Astrocyte (in vitro differentiated cells and primary cell): ENCODE measurements at regions not wholly inside any gene's neighbourhood (a gene's known extent, or its start where the extent isn't known, plus 50 kb on each side); places are given as distances from the start of the nearest gene placed in this dataset.

Source experiments
- DNase-seq: peaks from one replicate; pipeline ENCODE4 v3.0.0-alpha.2; 2010; ENCODE audit warnings: low read depth
- FAIRE-seq: peaks from 2 replicates; lab custom pipeline; 2011; peaks lifted over from hg19 to GRCh38; lab: Jason Lieb, UNC
- H2AFZ ChIP-seq: 2 replicates; pipeline ENCODE4 v1.6.0; 2012; ENCODE audit warnings: low read depth, low read length, inconsistent platforms
- H3K27ac ChIP-seq: 2 replicates; pipeline ENCODE4 v1.5.1; 2011; ENCODE audit warnings: low read depth, low read length, inconsistent platforms
- H3K27me3 ChIP-seq: 2 replicates; pipeline ENCODE4 v1.6.0; 2011; ENCODE audit warnings: low read length, inconsistent platforms; ENCODE audit not compliant: insufficient read depth
- H3K36me3 ChIP-seq: 2 replicates; pipeline ENCODE4 v1.5.1; 2011; ENCODE audit warnings: low read length, inconsistent platforms; ENCODE audit not compliant: insufficient read depth
- H3K4me1 ChIP-seq: 2 replicates; pipeline ENCODE4 v1.5.1; 2011; ENCODE audit warnings: low read length, inconsistent platforms; ENCODE audit not compliant: insufficient read depth
- H3K4me2 ChIP-seq: 2 replicates; pipeline ENCODE4 v1.6.0; 2012; ENCODE audit warnings: low read length, inconsistent platforms
- H3K4me3 ChIP-seq: 2 replicates; pipeline ENCODE4 v1.5.1; 2011; ENCODE audit warnings: low read depth, mild to moderate bottlenecking, low read length, inconsistent platforms; ENCODE audit not compliant: insufficient read depth
- H3K79me2 ChIP-seq: 2 replicates; pipeline ENCODE4 v1.6.0; 2012; ENCODE audit warnings: mild to moderate bottlenecking, low read length, inconsistent platforms; ENCODE audit not compliant: insufficient read depth
- H3K9ac ChIP-seq: 2 replicates; pipeline ENCODE4 v1.6.0; 2012; ENCODE audit warnings: mild to moderate bottlenecking, low read length, inconsistent platforms
- H3K9me3 ChIP-seq: 2 replicates; pipeline ENCODE4 v1.5.1; 2012; ENCODE audit warnings: low read depth, mild to moderate bottlenecking, low read length, inconsistent platforms; ENCODE audit not compliant: insufficient read depth
- H4K20me1 ChIP-seq: 2 replicates; pipeline ENCODE4 v1.6.0; 2012; ENCODE audit warnings: low read length, inconsistent platforms; ENCODE audit not compliant: insufficient read depth
- H3K27ac Mint-ChIP-seq: one replicate; pipeline ENCODE4 v1.8.0; 2021; ENCODE audit warnings: mild to moderate bottlenecking, mixed read lengths; ENCODE audit not compliant: unreplicated experiment
- H3K27me3 Mint-ChIP-seq: one replicate; pipeline ENCODE4 v1.8.0; 2021; ENCODE audit warnings: low read depth, mixed read lengths; ENCODE audit not compliant: unreplicated experiment
- H3K36me3 Mint-ChIP-seq: one replicate; pipeline ENCODE4 v1.8.0; 2021; ENCODE audit warnings: low read depth, mixed read lengths; ENCODE audit not compliant: unreplicated experiment
- H3K4me1 Mint-ChIP-seq: one replicate; pipeline ENCODE4 v1.8.0; 2021; ENCODE audit warnings: low read depth, mixed read lengths; ENCODE audit not compliant: unreplicated experiment
- H3K4me3 Mint-ChIP-seq: one replicate; pipeline ENCODE4 v1.8.0; 2021; ENCODE audit warnings: mild to moderate bottlenecking, moderate library complexity, mixed read lengths; ENCODE audit not compliant: unreplicated experiment
- H3K9me3 Mint-ChIP-seq: one replicate; pipeline ENCODE4 v1.8.0; 2021; ENCODE audit warnings: mild to moderate bottlenecking, mixed read lengths; ENCODE audit not compliant: unreplicated experiment
- CTCF ChIP-seq: IDR thresholded peaks from 2 replicates; pipeline ENCODE4 v1.5.1; 2011; ENCODE audit warnings: low read depth, mild to moderate bottlenecking, inconsistent platforms, low read length, moderate library complexity; ENCODE audit not compliant: insufficient read depth
- EZH2 ChIP-seq: IDR thresholded peaks from 2 replicates; pipeline ENCODE4 v1.6.1; 2012; ENCODE audit warnings: mild to moderate bottlenecking, low read length, inconsistent platforms; ENCODE audit not compliant: insufficient read depth

- Mint-ChIP-seq H3K9me3 (peaks cover 3% of the 10 kb centered on the region), H3K27ac (no peak overlapping the region), H3K36me3 (no peaks in the 10 kb centered on the region), H3K27me3 (peaks cover 4% of the 10 kb centered on the region), H3K4me1 (no peaks in the 10 kb centered on the region), H3K4me3 (no peak overlapping the region)
- Histone ChIP-seq H3K9me3 (no peaks in the 10 kb centered on the region), H3K4me2 (no peak overlapping the region), H3K27ac (no peak overlapping the region), H3K79me2 (no peaks in the 10 kb centered on the region), H3K9ac (no peak overlapping the region), H3K4me1 (no peaks in the 10 kb centered on the region), H3K4me3 (no peak overlapping the region), H3K27me3 (no peaks in the 10 kb centered on the region), H2AFZ (no peak overlapping the region), H4K20me1 (no peaks in the 10 kb centered on the region), H3K36me3 (no peaks in the 10 kb centered on the region)
- FAIRE-seq, result no peak
- no peak for DNase-seq
- TF ChIP-seq EZH2 (no peak), CTCF (no peak)
Observed at GRCh38 chr3:115537669-115538068, 85.6 kb upstream of the GAP43 start.

GRCh38 chr3:115547207-115547606 is 76.1 kb upstream of the GAP43 start:
- no peaks in the 10 kb centered on the region for H4K20me1 ChIP-seq
- H3K9me3 Mint-ChIP-seq, result no peaks in the 10 kb centered on the region
- no peaks in the 10 kb centered on the region for H3K27me3 Mint-ChIP-seq
- no peaks in the 10 kb centered on the region for H3K36me3 Mint-ChIP-seq
- no peak overlapping the region for H3K27ac Mint-ChIP-seq
- no peak overlapping the region for H3K4me3 ChIP-seq
- H3K4me3 Mint-ChIP-seq, result no peak overlapping the region
- H3K27me3 ChIP-seq, result no peaks in the 10 kb centered on the region
- no peak overlapping the region for H3K4me2 ChIP-seq
- DNase-seq (no peak), FAIRE-seq (no peak)
- H3K79me2 ChIP-seq, result no peaks in the 10 kb centered on the region
- TF ChIP-seq EZH2 (no peak), CTCF (no peak)
- no peaks in the 10 kb centered on the region for H3K36me3 ChIP-seq
- H3K4me1 ChIP-seq, result no peaks in the 10 kb centered on the region
- H3K4me1 Mint-ChIP-seq, result no peaks in the 10 kb centered on the region
- H2AFZ ChIP-seq, result no peak overlapping the region
- H3K27ac ChIP-seq, result no peak overlapping the region
- no peaks in the 10 kb centered on the region for H3K9me3 ChIP-seq
- no peak overlapping the region for H3K9ac ChIP-seq

- no peaks in the 10 kb centered on the region for H3K27me3 Mint-ChIP-seq
- no peak overlapping the region for H3K27ac Mint-ChIP-seq
- H3K9me3 Mint-ChIP-seq, result no peaks in the 10 kb centered on the region
Observed at GRCh38 chr3:115548611-115549010, 74.7 kb upstream of the GAP43 start.

More at GRCh38 chr3:115548611-115549010, 74.7 kb upstream of the GAP43 start:
- Histone ChIP-seq H3K4me2 (no peak overlapping the region), H3K9ac (no peak overlapping the region), H3K36me3 (no peaks in the 10 kb centered on the region), H3K79me2 (no peaks in the 10 kb centered on the region), H3K27ac (no peak overlapping the region), H4K20me1 (no peaks in the 10 kb centered on the region), H3K9me3 (no peaks in the 10 kb centered on the region), H3K27me3 (no peaks in the 10 kb centered on the region), H3K4me1 (no peaks in the 10 kb centered on the region), H2AFZ (no peak overlapping the region), H3K4me3 (no peak overlapping the region)
- FAIRE-seq (no peak), DNase-seq (no peak)
- Mint-ChIP-seq H3K36me3 (no peaks in the 10 kb centered on the region), H3K4me3 (no peak overlapping the region), H3K4me1 (no peaks in the 10 kb centered on the region)
- TF ChIP-seq EZH2, result no peak
